IPS-NIHi11 (cell line): ENCODE measurements at regions not wholly inside any gene's neighbourhood (a gene's known extent, or its start where the extent isn't known, plus 50 kb on each side); places are given as distances from the start of the nearest gene placed in this dataset.
"Not testable (repeated sequence)": the region's sequence is repeated elsewhere in the genome, so short reads cannot be mapped to it uniquely, and the experiment has no call there.

Experiments used
- DNase-seq: peaks from one replicate; pipeline ENCODE4 v3.0.0; 2012; ENCODE audit warnings: mixed read lengths, low spot score

DNA sequence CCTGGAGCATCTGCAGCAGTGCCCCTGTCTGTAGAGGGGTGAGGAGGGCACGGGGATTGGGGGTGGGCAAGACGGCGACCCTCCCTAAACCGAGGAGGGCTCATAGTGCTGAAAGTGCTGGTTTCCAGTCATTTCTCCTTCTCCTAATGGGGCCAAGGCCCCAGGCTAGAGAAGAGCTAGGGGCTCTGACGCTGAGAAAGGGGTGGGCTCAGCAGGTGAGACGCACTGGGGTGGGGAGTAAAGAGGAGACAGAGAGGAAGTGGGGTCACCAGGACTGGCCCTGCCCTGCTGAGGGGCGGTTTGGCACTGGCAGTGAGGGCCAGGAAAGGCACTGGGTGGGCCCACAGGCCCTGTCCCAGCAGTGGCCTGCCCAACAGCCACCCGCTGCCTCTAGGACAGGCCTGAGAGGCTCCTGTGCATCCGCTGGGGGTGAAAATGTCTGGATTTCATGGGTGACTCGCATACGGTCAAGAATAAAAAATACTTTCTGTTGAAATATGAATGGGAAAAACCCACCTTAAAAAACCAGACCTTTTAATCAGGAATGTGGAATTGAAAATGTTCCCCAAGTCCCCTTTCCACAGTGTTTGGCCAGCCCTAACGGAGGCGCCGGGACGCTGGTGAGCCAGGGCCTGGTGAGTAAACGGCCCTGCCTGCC, 122.4 kb upstream of the SMURF2 start:
- DNase-seq, result no peak

DNA sequence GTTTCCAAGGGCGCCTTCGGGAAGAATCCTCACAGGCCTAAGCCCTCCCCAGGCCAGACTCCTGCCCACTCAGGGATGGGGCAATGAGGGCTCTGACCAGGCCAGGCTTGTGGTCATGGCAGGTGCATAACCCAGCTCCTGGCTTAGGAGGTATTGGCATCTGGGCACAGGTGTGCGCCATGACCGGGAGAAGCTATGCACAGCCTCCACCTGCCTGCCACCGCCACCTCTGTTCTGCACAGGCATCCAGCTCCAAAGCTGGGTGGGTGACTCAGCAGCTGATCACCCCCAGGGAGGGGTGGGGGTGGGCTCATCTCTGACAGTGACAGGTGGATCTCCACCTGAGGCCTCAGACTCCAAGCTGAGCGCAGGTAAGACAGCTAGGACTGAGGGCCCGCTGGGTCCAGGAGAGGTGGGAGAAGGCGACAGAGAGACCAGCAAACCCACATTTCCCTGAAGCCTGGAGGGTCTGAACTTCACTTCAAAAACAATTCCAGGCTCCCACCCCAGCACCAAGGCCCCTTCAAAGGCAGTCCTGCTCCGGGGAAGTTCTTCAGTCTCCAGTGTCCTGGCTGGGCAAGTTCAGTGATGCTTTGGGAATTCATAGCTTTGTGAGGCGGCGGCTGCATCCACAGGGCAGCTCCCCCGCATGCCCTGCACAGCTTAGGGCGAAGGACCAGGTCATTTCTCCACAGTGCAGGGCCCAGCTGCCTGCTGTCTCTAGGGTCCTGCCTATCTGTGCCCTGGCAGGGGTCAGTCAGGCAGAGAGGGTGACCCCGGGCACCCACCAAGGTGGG, 121.6 kb upstream of the SMURF2 start:
- DNase-seq, result no peak

DNA sequence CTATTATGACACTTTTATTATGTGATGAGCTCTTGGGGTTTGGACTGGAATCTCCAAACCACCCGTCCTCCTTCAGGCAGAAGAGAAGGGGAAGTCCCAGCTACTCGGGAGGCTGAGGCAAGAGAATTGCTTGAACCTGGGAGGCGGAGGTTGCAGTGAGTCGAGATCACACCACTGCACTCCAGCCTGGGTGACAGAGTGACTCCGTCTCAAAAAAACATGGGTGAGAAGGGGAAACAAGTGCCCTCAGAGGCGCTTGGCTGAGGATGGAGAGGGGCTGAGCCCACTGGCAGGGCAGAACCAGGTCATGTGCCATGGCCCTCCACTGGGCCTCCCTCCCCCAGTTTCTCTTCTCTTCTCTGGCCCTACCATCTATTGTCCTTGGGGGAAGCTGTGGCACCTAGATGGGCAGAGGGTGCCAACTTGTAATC, 120.9 kb upstream of the SMURF2 start:
- no peak for DNase-seq

DNA sequence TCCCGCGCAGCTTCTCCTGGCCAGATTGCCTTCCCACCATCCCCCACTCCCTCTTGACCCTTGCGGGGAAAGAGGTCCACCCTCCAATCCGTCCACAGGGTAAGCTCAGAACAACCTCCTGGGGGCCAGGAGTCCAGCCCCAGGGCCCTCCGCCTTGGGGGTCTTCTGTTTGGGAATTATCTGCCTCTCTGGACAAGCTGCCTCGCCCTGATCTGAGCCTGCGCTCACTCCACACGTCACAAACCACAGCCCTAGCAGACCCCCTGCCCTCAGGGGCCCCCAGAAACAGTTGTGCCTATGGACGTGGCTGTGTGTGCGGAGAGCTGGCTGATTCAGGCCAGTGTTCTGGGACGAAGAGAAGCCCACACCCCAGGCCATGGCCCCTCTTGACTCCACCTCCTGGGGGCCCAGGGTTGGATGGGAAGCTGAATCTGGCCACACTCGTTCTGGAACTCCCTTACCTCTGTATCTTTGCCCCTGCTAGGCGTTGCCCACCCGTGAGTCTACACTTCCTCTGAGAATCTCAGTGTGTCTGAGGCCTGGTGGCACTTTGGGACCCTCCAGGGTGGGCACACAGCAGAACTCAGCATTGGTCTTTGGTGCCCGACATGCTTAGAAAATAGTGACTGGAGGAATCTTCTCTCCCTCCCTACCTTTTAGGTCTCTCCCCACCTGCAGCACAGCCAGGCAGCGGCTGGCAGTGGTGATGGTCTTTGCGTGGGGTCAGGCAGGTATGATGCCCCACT, 119.9 kb upstream of the SMURF2 start:
- DNase-seq, result no peak

DNA sequence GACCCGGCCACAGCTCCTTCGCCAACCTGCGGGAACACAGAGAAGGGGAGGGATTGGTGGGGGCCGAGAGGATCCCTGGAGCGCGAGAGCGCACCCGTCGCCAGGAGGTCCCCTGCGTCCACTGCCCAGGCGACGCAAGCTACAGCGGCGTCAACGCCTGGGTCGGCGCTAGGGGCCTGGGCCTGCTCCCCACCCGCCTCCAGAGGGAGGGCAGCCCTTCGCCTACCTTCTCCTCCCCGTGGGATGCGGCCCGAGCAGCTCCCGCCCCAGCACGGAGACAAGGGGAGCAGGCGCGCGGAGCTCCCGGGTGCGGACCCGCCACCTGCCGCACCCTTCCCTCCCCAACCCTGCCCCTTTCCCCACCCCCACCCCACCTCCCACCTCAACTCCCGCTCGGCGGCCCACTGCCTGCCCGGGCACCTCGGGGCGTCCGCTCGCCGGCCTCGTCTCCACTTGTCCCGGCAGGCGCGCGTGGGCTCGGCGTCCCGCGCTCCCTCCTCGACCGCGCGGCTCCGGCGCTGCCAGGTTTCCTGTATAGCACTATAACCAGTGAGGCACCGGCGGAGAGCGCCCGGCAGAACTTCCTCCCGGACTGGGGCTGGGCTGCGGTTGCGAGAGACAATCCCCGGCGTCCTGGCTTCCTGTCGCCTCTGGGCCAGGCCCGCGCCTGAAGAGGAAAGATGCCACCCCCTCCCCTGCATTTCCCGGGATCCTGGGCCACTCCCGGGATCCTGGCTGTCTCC, 119.1 kb upstream of the SMURF2 start:
- peak; percentile 49 for DNase-seq

DNA sequence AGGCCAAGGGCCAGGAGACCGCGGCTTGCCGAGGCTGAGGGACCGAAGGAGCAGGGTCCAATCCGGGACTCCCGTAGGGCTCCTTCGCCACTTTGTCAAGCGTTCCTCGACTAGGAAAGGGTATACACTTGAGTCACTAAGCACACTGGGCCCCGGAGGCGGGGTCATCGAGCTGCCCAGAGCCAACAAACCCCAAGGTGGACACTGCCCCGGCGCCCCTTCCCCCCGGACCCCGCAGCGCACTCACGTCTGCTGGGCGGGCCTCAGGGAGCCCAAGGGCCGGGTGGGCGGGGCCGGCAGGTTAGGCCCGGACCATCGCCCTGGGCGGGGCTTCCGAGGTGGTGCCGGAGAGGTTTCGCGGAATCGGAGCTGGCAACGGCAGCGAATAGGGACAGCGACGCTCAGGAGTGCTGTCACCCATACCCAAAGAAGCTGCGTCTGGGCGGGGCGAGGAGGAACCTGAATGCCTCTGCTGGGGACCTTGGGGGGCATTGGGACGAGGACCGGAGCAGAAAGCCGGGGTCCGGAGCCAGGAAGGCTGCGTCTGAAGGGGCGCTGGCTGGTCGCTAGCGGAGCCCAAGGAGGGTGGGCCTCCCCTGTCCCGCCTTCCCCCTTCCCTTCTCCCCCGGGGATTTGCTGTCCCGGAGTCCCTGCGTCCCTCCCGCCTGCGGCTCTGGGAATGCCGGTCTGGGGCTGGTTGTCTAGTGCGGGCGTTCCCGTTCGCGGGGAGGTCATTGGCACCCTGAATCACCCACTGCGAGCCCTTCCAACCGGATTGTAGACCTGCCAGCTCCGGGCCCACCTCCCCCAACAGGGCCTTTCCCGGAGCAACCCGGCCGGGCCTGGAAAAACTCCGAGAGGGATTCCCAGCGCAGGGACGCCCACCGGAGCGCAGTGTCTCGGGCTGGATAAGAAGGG, 118.2 kb upstream of the SMURF2 start:
- peak; percentile 89 for DNase-seq

DNA sequence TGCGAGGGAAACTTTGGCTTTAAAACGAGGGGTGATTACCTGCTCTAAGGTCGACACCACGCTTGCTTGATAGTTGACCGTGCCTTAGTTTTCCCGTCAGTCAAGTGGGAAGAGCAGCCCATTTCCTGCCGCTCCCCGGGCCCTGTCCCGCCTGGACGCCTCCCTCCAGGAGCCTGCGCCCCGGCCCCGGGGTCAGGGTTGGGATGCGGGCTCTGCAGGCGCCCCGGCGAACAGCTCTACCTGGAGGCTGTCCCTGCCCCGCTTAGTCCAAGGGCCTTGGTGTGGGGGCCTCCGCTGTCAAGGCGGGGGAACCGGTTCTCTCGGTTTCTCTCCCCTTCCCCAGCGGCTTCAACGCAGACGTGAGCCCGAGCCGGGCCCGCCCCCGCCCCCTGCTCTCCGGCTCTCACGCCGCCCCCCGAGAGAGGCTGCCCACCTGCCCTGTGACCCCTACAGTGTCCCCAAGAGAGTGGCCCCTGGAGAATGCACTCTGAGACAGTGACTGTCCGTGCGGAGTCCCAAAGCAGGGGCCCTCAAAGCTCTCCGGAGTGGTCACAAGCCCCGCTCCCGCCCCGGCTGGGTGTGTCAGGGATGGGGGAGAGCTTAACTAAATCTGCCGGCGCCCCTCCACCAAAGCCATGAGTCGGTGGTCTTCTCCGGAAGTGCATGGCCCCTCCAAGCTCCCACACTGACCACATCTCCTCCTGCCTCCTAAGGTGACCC, 117.4 kb upstream of the SMURF2 start:
- no peak for DNase-seq

DNA sequence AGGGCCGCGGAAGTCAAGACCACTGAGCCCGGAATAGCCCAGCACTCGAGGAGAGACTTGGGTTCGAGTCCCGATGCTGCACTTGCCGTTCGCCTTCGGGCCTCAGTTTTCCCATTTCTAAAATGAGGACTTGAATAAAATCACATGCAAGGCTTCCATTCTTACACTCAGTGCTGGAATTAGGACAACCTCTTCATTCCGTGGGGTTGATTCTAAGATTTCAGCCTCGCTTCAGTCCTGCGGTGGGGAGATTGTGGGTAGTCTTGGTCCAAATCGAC, 116.9 kb upstream of the SMURF2 start:
- not testable (repeated sequence) for DNase-seq

DNA sequence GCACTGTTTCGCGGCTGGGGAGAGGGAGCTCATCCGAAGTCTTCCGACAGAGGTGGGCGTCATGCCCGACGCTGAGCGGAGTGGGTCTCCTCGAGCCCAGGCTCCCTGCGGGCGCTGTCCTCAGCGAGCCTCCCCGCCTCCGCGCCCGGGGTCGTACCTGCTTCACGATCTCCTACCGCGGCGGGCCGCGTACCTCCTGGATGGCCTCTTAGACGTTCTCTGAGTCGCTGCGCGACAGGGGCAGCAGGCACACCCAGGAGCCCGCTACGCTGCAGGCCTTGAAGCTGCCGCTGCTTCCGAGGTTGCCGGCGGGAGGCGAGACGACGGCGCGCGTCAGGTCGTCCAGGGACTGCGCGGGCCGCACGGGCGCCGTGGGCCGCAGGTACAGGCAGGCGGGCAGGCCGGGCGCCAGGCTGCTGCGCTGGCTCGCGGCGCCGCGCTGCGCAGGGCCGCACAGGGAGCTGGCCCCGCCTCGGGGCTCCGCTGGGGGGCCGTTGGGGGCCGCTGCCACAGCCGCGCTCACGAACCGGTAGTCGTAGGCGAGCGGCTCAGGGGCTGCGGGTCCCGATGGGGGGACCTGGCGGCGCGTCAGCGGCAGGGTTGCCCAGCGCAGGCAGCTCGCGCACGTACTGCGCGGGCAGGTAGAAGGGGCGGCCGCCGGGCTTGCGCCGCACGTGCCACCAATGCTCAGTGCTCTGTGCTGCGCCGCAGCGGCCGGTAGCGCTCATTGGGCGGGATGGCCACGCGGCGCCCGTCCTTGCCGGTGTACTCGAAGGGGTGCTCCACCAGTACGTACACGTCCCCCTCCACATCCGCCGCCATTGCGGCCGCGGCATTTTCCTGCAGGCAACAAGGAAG, 116.4 kb upstream of the SMURF2 start:
- DNase-seq, result no peak

DNA sequence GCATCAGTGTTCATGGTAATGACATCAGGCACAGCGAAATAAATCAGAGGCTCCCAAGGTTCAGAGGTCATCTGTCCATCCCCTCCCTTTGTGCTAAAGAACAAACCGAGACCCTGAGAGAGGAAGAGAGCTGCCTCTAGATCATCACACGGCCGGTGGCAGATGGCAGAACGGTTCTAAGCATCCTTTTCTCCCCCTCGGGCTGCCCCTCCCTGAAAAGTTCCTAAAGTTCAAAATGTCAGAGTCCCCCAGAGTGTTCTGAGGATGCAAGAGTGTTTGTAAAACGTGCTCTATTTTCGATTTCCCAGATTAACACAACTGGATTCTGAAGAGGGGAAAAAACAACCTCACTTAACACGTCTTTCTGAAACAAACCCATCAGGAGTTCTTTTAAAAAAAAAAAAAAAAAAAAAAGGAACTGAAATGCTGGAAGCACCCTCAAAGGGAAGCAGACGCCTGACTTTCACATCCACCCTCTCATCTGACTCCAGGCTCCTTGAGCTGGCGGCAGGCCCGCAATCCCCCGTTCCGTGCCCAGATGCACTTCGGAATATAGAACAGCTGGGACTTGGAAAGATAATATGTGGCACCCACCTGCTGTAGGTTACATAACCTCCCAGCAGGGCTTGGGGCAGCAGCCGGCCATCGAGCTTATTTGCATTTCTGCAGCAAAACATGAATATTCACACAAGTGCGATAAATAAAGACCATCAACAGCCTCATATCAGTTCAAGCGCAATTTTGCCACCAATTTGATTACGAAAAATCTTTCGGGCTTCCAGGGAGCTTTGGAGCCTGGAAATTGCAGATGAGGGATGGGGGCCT, 115.5 kb upstream of the SMURF2 start:
- DNase-seq, result no peak

DNA sequence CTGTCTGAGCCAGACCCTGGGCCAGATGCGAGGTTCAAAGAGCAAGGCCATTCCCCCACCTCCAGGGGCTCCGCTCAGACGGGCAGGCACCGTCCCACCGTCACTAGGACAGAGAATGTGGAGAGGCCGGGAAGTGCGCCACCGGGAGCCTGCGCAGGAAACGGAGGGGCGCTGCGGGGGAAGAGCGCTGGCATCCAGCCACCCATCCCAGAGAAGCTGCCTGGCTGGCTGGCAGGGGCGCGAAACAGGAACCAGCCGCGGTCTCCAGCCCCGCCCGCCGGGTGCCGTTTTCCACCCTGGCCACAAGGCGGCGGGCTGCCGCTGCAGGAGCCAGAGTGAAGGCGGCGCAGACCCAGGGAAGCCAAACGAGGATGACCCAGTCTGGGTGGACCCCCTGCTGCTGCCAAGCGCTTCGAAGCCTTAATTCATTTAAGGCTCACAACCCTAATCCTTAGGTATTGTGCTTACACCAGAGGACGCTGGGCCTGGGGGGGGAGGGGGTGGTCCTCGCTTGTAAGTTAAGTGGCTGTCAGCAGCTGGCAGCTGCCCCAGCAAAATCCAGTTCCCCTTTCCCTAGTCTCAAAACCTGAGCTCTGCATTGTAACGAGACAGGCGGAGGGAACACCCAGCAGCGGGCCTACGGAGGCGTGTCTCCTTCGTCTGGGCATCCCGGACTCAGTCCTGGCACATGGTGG, 114.8 kb upstream of the SMURF2 start:
- peak; percentile 78 for DNase-seq

DNA sequence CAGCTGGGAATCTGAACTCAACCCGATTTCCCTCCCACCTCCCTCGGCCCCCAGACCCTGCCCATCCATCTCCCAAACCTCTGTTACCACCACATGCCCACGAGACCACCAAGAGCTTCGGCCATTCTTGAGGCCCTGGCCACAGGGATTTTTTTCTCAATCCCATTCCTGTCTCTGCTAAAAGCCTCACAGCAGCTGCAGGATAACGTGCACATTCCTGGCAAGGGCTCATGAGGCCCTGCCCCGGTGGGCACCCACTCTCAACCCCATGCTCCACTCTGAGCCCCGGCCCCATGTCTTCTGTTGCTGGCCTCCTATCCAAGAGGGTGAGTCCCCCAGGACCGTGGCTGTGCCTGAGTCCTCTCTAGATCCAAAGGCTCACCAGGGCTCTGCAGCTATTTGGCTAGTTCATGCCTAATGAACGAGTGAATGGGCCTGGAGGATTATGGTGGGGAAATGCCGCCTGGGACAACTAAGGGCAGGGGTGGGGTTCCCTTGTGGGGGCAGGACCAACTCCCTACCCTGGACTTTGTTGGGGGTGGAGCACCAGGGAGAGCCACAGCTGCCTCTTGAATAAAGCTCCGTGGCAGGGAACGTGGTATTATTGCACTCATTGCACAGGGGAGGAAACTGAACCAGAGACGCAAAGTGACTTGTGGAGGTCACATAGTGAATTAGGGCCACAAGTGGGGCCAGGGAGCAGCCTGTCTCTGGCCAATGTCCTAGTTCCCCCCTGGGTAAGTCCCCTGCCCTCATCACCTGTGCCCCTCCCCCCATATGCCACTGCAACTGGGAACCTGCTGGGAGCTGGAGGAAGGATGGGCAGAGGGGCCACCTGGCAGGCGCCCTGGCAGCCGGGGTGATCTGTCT, 113.8 kb upstream of the SMURF2 start:
- DNase-seq, result no peak

DNA sequence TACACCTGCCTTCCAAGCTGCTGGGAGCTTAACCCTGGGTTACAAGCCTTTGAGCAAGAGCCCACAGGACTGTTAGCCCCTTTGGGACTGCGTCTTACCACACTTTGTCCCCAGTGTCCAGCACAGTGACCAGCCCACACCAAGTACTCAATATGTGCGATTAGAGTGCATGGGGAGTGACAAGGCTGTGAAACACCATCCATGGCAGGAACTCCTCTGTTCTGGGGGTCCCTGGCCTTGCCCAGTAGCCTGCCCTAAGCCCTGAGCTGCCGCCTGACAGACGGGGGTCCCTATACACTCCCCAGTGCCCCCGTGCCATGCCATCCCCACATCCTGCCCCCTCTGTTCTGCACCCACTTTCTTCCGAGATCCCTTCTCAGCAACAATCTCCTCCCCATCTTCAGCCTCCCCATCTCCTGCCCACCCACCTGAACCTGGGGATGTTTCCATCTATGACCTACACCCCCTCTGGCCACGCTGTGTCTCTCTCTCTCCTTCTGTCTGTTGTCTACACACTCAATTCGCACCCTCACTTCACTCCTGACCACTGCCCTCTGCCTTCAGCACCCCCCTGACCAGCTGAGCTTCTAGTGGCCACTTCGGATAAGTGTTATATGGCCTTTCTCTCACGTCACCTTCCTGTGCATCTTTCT, 112.9 kb upstream of the SMURF2 start:
- DNase-seq, result no peak

DNA sequence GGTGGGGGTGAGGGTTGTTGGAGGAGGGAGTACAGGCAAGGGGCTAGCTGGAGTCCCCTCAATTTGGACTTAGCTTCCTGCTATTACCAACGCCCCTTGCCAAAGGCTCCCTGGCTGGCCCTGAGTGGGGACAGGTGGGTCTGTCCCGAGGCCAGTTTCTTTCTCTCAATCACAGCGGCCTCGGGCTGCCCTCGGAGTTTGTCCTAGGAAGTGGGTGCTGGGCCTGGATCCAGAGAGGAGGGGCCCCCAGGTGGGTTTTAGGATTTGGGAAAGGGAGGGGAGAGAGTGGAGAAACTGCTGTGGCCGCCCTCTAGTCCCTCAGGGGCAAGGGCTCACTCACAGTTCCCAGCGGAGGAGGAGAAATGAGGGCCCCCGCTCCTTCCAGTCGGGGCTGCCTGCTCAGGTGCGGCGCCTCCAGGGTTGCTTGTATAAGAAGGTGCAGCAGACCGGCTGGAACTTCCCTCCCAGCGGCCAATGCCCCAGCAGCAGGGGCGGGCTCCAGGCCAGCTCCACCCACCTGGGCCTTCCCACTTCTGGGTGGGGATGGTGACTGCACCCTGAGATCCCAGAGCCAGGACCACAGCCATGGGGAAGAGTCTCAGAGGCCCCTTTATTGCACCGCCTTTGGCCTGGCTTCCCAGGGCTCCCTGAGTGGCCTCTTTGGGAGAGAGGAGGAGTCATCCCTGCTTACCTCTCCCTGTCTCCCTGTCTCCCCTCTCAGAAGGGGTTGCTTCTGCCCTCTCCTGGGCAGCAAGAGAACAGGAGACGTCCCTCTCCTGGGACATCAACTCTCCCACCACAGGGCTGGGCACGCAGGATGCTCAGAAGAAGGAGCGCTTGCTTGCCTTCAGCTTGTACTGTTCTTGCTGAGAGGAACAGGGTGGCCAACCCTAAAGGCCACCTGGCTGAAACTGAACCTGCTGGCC, 112.0 kb upstream of the SMURF2 start:
- peak; percentile 81 for DNase-seq

DNA sequence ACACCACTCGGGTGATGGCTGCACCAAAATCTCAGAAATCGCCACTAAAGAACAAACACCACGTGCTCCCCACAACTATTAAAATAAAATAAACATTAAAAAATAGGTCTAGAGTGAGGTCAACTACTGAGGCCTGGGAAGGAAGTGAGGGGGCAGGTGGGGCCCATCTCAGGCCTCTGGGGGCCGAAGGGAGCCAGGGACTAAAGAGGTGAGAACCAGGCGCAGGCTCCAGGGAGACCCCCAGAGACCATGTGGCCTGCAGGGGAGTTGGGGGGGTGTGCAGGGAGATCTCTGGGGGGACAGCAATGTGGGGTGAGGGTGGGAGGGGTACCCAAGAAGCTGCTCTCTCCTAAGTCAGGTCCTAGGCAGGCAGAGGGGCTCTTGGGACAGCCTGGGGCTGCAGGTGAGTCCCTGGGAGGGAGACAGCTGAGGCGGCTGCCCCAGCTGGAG, 111.3 kb upstream of the SMURF2 start:
- DNase-seq, result no peak
